Ishikawa (cell line): ENCODE measurements at regions not wholly inside any gene's neighbourhood (a gene's known extent, or its start where the extent isn't known, plus 50 kb on each side); places are given as distances from the start of the nearest gene placed in this dataset.

Experiments used
- CEBPB ChIP-seq: IDR thresholded peaks from 2 replicates; pipeline ENCODE4 v1.6.1; 2012
- CREB1 ChIP-seq: IDR thresholded peaks from 2 replicates; pipeline ENCODE4 v1.6.1; 2012; ENCODE audit warnings: low read depth
- EGR1 ChIP-seq: IDR thresholded peaks from 2 replicates; pipeline ENCODE4 v1.6.1; 2012
- EP300 ChIP-seq: IDR thresholded peaks from 2 replicates; pipeline ENCODE4 v1.6.1; 2012; ENCODE audit warnings: borderline replicate concordance
- FOXM1 ChIP-seq: IDR thresholded peaks from 2 replicates; pipeline ENCODE4 v1.6.1; 2012; ENCODE audit warnings: low read depth, borderline replicate concordance
- NFIC ChIP-seq: IDR thresholded peaks from 2 replicates; pipeline ENCODE4 v1.6.1; 2012
- RAD21 ChIP-seq: IDR thresholded peaks from 2 replicates; pipeline ENCODE4 v1.6.1; 2012; ENCODE audit warnings: low read depth
- REST ChIP-seq: IDR thresholded peaks from 2 replicates; pipeline ENCODE4 v1.6.1; 2012; ENCODE audit warnings: low read depth, mild to moderate bottlenecking
- TAF1 ChIP-seq: IDR thresholded peaks from 2 replicates; pipeline ENCODE4 v1.6.1; 2012; ENCODE audit warnings: low read depth, mild to moderate bottlenecking
- TCF12 ChIP-seq: IDR thresholded peaks from 2 replicates; pipeline ENCODE4 v1.6.1; 2012; ENCODE audit warnings: low read depth
- TEAD4 ChIP-seq: IDR thresholded peaks from 2 replicates; pipeline ENCODE4 v1.6.1; 2012
- YY1 ChIP-seq: IDR thresholded peaks from 2 replicates; pipeline ENCODE4 v1.6.1; 2012; ENCODE audit warnings: low read depth
- ZBTB7A ChIP-seq: IDR thresholded peaks from 2 replicates; pipeline ENCODE4 v1.6.1; 2012; ENCODE audit warnings: low read depth
- TF ChIP-seq, protein P1 (sequence below): IDR thresholded peaks from 2 replicates; pipeline ENCODE4 v1.6.1; 2012
- TF ChIP-seq, protein P2 (sequence below): IDR thresholded peaks from 2 replicates; pipeline ENCODE4 v1.6.1; 2012

DNA sequence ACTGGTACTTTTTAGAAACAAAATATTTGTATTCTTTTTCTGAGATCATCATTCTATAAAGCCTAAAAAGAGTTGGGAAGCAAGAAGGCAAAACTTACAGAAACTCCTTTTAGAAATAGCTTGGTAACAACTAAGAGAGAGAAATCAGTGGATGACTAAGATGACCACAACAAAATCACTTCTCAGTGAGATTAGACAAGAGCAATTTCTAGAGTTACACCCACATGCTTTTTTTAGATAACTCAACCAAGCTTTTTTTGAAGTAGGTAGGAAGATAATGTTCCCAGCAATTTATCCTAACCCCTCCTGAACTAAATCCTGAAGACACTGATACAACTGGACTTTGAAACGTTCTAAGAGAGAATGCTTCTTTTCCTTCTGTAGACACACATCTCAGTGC is 576.4 kb downstream of the SLC6A15 start:
- TF ChIP-seq REST: no peak

DNA sequence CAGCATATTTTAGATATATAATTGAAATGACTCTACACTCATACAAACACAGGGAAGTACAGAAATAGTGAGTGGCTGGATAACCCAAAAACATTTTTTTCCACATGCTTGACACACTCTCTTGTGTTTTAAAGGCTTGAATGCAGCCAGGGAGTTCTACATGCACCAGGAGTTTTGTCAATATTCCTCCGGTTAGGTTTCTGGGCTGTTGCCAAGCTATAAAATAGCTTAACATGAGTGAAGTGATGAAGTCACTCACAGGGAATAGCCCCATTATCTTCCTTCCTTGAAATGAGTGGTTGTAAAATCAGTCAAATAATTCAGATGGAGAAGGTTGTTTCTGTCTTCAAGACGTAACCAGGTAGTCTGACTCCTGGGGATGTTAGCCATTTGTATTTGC is 582.7 kb downstream of the SLC6A15 start:
- TF ChIP-seq RAD21 (no peak), TAF1 (no peak)

GRCh38 chr12:84315926-84316325 is 596.7 kb downstream of the SLC6A15 start:
- TF ChIP-seq NFIC (no peak), REST (no peak), EGR1 (no peak), TEAD4 (no peak), FOXM1 (no peak), CEBPB (no peak), YY1 (no peak), TCF12 (no peak), RAD21 (no peak), EP300 (no peak), ZBTB7A (no peak), TAF1 (no peak)
- TF ChIP-seq, protein P1, sequence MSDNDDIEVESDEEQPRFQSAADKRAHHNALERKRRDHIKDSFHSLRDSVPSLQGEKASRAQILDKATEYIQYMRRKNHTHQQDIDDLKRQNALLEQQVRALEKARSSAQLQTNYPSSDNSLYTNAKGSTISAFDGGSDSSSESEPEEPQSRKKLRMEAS: no peak
- TF ChIP-seq, protein P2, sequence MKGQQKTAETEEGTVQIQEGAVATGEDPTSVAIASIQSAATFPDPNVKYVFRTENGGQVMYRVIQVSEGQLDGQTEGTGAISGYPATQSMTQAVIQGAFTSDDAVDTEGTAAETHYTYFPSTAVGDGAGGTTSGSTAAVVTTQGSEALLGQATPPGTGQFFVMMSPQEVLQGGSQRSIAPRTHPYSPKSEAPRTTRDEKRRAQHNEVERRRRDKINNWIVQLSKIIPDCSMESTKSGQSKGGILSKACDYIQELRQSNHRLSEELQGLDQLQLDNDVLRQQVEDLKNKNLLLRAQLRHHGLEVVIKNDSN: no peak

GRCh38 chr12:84313323-84313675 is 599.3 kb downstream of the SLC6A15 start:
- TF ChIP-seq EGR1 (no peak), YY1 (no peak), TAF1 (no peak)

GRCh38 chr12:84308211-84308610 is 604.4 kb downstream of the SLC6A15 start:
- TF ChIP-seq TAF1 (no peak), NFIC (no peak)

- TF ChIP-seq YY1: no peak
- no peak for TF ChIP-seq NFIC
- TF ChIP-seq TAF1: no peak
- TF ChIP-seq, protein P1: no peak
- no peak for TF ChIP-seq REST
- TF ChIP-seq EGR1: no peak
- TF ChIP-seq ZBTB7A: no peak
Observed at GRCh38 chr12:84305144-84305543, 607.5 kb downstream of the SLC6A15 start.

DNA sequence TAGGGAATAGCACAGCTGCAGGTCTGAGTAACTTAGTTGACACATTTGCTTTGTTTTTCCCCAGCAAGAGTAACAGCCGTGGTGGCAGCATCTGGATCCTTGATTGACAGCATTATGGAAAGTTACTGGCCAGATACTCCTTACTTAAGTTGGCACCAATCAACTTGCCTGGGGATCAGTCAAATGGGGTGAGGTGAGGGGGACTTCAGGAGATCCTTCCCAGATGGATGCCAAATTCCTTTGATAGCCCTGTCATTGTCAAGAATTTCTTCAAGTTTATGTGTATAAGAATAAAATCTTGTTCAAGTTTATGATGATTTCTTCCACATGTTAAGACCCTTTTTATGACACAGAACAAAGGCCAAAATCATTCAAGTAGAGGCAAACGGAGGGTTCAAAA is 618.4 kb downstream of the SLC6A15 start:
- TF ChIP-seq FOXM1 (no peak), EP300 (no peak), YY1 (no peak), CREB1 (no peak), CEBPB (no peak), TAF1 (no peak), TEAD4 (no peak), ZBTB7A (no peak), EGR1 (no peak), NFIC (no peak), RAD21 (no peak), REST (no peak), TCF12 (no peak)
- TF ChIP-seq, protein P2: no peak
- TF ChIP-seq, protein P1: no peak
